ENCODE measurements at regions not wholly inside any gene's neighbourhood (a gene's known extent, or its start where the extent isn't known, plus 50 kb on each side); places are given as distances from the start of the nearest gene placed in this dataset.

GRCh38 chr3:135878501-135878900, 87.0 kb upstream of the PPP2R3A start:
- no peak for FAIRE-seq

- FAIRE-seq: no peak
Observed at GRCh38 chr3:135885885-135886284, 79.6 kb upstream of the PPP2R3A start.

GRCh38 chr3:135887220-135887619, 78.3 kb upstream of the PPP2R3A start:
- no peak for FAIRE-seq

- no peak for FAIRE-seq
Observed at GRCh38 chr3:135889443-135889842, 76.1 kb upstream of the PPP2R3A start.

GRCh38 chr3:135891121-135891520, 74.4 kb upstream of the PPP2R3A start:
- FAIRE-seq: no peak

GRCh38 chr3:135895106-135895733, 70.3 kb upstream of the PPP2R3A start:
- peak; percentile 80 for FAIRE-seq

- no peak for FAIRE-seq
Observed at GRCh38 chr3:135895734-135896121, 69.8 kb upstream of the PPP2R3A start.

- FAIRE-seq: no peak
Observed at GRCh38 chr3:135896613-135897012, 68.9 kb upstream of the PPP2R3A start.

GRCh38 chr3:135897715-135898114, 67.8 kb upstream of the PPP2R3A start:
- FAIRE-seq: no peak

- no peak for FAIRE-seq
Observed at GRCh38 chr3:135898774-135899173, 66.8 kb upstream of the PPP2R3A start.

GRCh38 chr3:135905058-135905724, 60.3 kb upstream of the PPP2R3A start:
- no peak for FAIRE-seq

- no peak for FAIRE-seq
Observed at GRCh38 chr3:135907422-135908165, 57.9 kb upstream of the PPP2R3A start.

GRCh38 chr3:135908225-135908624, 57.3 kb upstream of the PPP2R3A start:
- FAIRE-seq: no peak

- no peak for FAIRE-seq
Observed at GRCh38 chr3:135908737-135909136, 56.8 kb upstream of the PPP2R3A start.

- no peak for FAIRE-seq
Observed at GRCh38 chr3:135911110-135911509, 54.4 kb upstream of the PPP2R3A start.

- no peak for FAIRE-seq
Observed at GRCh38 chr3:135915206-135915605, 50.3 kb upstream of the PPP2R3A start.

Measured in TTC549 (cell line).